ENCODE measurements at regions not wholly inside any gene's neighbourhood (a gene's known extent, or its start where the extent isn't known, plus 50 kb on each side); places are given as distances from the start of the nearest gene placed in this dataset.

DNA sequence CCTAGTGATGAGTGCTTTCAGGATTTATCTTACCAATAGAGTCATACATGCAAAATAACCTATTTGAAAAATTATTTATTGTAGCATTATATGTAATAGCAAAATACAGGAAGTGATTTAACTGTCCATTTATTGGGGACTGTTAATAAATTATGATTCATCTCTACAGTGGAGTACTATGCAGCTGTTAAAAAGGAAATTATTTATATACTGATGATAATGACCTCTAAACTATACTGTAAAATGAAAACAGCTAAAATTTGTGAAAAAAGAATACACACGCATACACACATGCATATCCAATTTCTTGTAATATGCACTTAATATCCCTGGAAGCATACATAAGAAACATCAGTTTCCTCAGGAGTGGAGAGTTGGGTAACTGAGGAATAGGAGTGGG lies 58.0 kb upstream of the PALM2AKAP2 start:
- TF ChIP-seq EP300 (IDR thresholded peaks at IDR 0.05) (no peak), CBX2 (IDR thresholded peaks at IDR 0.05; ENCODE audit: borderline replicate concordance, low read depth) (no peak), CHD2 (IDR thresholded peaks at IDR 0.05; ENCODE audit: low read length, partially characterized antibody) (no peak), BHLHE40 (IDR thresholded peaks at IDR 0.05; ENCODE audit: low read depth, low read length) (no peak)
- TF ChIP-seq, protein P1, sequence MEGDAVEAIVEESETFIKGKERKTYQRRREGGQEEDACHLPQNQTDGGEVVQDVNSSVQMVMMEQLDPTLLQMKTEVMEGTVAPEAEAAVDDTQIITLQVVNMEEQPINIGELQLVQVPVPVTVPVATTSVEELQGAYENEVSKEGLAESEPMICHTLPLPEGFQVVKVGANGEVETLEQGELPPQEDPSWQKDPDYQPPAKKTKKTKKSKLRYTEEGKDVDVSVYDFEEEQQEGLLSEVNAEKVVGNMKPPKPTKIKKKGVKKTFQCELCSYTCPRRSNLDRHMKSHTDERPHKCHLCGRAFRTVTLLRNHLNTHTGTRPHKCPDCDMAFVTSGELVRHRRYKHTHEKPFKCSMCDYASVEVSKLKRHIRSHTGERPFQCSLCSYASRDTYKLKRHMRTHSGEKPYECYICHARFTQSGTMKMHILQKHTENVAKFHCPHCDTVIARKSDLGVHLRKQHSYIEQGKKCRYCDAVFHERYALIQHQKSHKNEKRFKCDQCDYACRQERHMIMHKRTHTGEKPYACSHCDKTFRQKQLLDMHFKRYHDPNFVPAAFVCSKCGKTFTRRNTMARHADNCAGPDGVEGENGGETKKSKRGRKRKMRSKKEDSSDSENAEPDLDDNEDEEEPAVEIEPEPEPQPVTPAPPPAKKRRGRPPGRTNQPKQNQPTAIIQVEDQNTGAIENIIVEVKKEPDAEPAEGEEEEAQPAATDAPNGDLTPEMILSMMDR (IDR thresholded peaks at IDR 0.05), result no peak
- TF ChIP-seq, protein P2, sequence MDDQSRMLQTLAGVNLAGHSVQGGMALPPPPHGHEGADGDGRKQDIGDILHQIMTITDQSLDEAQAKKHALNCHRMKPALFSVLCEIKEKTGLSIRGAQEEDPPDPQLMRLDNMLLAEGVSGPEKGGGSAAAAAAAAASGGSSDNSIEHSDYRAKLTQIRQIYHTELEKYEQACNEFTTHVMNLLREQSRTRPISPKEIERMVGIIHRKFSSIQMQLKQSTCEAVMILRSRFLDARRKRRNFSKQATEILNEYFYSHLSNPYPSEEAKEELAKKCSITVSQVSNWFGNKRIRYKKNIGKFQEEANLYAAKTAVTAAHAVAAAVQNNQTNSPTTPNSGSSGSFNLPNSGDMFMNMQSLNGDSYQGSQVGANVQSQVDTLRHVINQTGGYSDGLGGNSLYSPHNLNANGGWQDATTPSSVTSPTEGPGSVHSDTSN (IDR thresholded peaks at IDR 0.05), result no peak
